Neural progenitor cell (in vitro differentiated cells): ENCODE measurements at regions not wholly inside any gene's neighbourhood (a gene's known extent, or its start where the extent isn't known, plus 50 kb on each side); places are given as distances from the start of the nearest gene placed in this dataset.

Experiments
- CTCF ChIP-seq: fragments of 200-600 bp; sonication (generic); IDR thresholded peaks from 2 replicates; pipeline ENCODE4 v1.5.1; 2017; ENCODE audit warnings: antibody characterized with exemption, mild to moderate bottlenecking
- EZH2 ChIP-seq: fragments of 200-600 bp; sonication (generic); IDR thresholded peaks from 2 replicates; pipeline ENCODE4 v1.6.1; 2017; ENCODE audit warnings: antibody characterized with exemption, mild to moderate bottlenecking, moderate library complexity
- EZH2phosphoT487 ChIP-seq: fragments of 200-600 bp; sonication (generic); IDR thresholded peaks from 2 replicates; pipeline ENCODE4 v1.6.1; 2017; ENCODE audit warnings: antibody characterized with exemption

- TF ChIP-seq CTCF (no peak), EZH2 (no peak), EZH2phosphoT487 (no peak)
Observed at GRCh38 chr11:60633645-60634044, 65.8 kb upstream of the MS4A8 start.
